ENCODE measurements at regions not wholly inside any gene's neighbourhood (a gene's known extent, or its start where the extent isn't known, plus 50 kb on each side); places are given as distances from the start of the nearest gene placed in this dataset.

GRCh38 chr3:72548461-72548860 lies 299.8 kb downstream of the SHQ1 start (continued):
- TF ChIP-seq CHD7 (IDR thresholded peaks at IDR 0.05; ENCODE audit: insufficient replicate concordance, low read length) (no peak), RBBP5 (IDR thresholded peaks at IDR 0.05; ENCODE audit: borderline replicate concordance, low read depth, low read length) (no peak), HDAC2 (IDR thresholded peaks at IDR 0.05; ENCODE audit: borderline replicate concordance in 1 of 2, low read depth in 2 of 2, low read length in 2 of 2) (no peak), SP2 (IDR thresholded peaks at IDR 0.05; ENCODE audit: low read length) (no peak), JUND (IDR thresholded peaks at IDR 0.05; ENCODE audit: low read length) (no peak), SIN3A (conservative IDR thresholded peaks at IDR 0.05 in 1 of 2, IDR thresholded peaks at IDR 0.05 in 1 of 2; ENCODE audit: low read depth in 1 of 2, low read length in 2 of 2) (no peak), NRF1 (IDR thresholded peaks at IDR 0.05; ENCODE audit: low read depth, low read length) (no peak), EP300 (IDR thresholded peaks at IDR 0.05; ENCODE audit: borderline replicate concordance in 1 of 2, low read depth in 2 of 2, low read length in 2 of 2) (no peak), EZH2 (IDR thresholded peaks at IDR 0.05; ENCODE audit: low read depth, low read length, severe bottlenecking) (no peak), SP1 (IDR thresholded peaks at IDR 0.05; ENCODE audit: low read depth, low read length) (no peak), SIX5 (IDR thresholded peaks at IDR 0.05; ENCODE audit: low read depth, low read length) (no peak)

Data from H1 (cell line).